Activated CD8-positive, alpha-beta memory T cell treated with anti-CD3 and anti-CD28 coated beads, Interleukin-2, amount 50 U/mL, for 48 hours (primary cell): ENCODE measurements at regions not wholly inside any gene's neighbourhood (a gene's known extent, or its start where the extent isn't known, plus 50 kb on each side); places are given as distances from the start of the nearest gene placed in this dataset.

ENCODE experiments used
- DNase-seq: peaks from one replicate; pipeline ENCODE4 v3.0.0-alpha.2; 2020

DNA sequence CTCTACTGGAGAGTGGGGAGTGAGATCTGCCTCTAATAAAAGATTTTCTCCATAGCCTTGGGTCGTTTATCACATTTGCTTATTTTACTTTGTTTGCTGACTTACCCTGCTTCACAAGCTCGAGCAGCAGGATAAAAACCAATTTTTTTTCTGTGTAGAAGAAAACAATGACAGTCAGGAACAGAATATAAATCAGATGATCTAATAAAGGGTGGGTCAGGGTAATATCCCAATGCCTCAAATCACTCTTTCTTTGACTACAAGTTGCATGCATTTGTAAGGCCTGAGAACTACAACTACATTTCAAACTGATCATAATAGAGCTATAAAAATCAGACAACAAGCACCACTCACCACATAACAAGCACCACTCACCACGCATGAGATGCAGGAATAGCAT is 174.4 kb upstream of the ADARB2 start:
- DNase-seq = no peak

DNA sequence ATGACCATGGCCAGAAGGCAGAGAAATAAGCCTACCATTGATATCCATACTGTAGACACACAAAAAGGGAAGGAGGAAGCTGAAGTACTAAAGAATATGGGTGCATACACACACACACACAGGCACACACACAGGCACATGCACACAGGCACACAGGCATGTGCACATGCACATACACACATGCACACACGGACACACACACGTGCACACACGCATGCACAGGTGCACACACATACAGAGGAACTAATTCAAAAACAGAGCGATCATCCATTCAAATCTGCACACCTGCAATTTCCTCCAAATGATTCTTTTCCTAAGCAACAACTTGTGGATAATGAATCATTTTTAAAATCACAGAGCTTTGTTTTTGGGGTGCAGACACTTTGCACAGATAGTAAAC is 166.7 kb upstream of the ADARB2 start:
- DNase-seq = no peak

DNA sequence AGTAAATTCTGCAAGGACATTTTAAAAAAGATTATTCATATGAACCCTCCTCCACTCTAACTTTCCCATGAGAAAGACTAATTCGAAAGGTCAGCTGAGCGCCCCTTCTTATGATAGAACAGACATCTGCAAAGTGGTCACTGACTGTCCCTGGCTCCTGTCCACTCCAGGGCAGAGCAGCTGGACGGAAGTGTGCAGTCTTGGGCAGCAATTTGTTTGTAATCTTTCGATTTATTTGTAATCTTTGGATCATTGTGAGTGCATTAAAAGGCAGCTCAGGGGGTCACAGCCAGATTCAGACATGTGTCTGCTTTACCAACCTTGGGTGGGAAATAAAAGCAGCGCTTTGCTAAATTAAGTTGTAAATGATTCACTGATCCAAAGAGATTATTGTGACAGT is 158.8 kb upstream of the ADARB2 start:
- DNase-seq = no peak

DNA sequence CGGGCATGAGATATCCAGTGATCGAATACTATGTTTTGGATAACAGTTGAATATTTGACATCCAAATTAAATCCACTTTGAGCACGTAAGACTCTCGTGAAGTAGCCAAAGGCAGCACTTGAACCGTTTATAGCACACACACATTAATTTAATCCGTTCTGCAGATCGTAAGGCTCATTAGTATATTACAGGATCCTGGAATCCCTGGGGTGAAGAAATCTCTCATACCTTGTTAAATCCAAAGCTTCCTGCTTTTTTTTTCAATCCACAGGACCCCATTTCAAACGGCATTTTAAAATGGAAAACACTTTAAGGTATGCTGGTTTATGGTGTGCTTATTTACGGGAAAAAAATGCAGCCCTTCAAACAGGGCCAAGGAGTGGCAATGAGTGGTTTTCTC is 158.4 kb upstream of the ADARB2 start:
- no peak for DNase-seq

DNA sequence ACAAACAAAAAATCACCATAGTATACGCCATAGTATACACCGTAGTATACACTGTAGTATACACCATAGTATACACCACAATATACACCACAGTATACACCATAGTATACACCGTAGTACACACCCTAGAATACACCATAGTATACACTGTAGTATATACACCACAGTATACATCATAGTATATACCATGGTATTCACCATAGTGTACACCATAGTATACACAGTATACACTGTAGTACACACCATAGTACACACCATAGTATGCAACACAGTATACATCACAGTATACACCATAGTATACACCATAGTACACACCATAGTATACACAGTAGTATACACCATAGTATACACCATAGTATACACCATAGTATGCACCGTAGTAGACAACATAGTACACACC is 157.6 kb upstream of the ADARB2 start:
- no peak for DNase-seq

DNA sequence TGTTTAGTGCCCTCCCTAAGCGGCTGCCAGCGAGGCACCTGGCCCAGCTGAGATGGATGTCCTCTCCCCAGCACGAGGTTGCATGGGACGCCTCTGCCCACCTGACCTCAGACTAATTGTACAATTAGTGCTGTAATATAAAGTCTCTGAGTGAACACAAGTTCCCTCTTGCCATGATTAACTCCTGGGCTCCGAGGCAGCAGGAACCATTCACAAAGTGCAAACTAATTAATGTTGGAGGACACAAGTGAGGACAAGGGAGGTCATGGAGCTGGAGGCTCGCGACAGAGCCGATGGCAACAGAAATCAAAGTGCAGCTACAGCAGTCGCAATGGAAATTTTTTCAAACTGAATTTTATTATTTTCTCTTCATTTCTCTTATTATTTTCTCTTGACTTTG is 156.6 kb upstream of the ADARB2 start:
- DNase-seq = no peak

DNA sequence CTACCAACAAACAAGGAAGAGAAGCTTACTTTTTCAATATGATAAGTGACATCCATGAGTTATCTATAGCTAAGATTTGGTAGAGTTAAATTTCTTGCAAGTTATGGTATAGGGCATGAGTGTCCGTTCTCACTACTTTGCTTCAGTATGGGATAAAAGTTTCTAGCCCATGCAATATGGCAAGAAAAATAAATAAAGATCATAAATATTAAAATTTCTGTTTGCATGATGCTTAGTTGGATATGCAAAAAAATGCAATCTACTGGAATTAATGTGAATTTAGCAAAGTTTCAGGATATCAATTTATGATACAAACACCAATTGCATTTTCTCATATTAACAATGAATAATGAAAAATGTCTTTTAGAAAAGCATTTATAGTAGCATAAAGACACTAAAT is 148.7 kb upstream of the ADARB2 start:
- DNase-seq = no peak

DNA sequence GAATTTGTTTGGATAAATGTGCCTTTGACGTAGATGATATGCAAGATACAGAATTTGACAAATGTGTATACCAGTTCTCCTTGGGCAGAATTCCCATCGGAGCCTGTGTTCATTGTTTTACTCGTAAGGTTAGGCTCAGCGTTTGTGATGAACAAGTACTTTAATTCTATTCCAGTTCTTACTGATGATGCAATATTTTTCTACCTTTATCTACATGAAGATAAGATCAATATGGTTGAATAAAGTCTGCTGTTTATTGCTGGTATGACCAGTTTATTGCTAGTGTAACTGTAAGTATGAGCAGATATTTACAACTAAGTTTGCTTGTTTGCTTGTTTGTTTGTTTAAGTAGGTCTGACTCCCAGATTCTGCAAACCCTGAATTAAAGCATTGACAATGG is 145.4 kb upstream of the ADARB2 start:
- DNase-seq = no peak

DNA sequence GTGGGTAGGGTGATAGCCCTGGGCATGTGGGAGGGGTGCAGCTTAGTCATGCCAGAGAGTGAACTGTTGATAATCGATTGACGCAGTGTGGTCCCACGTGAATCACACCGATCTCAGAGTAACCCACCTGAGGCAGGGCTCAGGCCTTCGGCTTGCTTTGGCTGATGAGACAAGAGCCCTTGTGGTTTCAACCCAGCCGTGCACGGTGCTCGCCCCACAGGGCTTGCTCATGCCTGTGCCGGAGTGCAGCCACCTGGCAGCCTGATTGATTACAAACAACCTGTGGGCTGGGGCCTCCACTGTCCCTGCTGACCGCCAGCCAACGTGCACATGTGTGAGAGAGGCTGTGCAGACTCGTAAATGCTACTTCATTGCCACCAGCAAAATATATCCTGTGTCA is 144.9 kb upstream of the ADARB2 start:
- DNase-seq = no peak

DNA sequence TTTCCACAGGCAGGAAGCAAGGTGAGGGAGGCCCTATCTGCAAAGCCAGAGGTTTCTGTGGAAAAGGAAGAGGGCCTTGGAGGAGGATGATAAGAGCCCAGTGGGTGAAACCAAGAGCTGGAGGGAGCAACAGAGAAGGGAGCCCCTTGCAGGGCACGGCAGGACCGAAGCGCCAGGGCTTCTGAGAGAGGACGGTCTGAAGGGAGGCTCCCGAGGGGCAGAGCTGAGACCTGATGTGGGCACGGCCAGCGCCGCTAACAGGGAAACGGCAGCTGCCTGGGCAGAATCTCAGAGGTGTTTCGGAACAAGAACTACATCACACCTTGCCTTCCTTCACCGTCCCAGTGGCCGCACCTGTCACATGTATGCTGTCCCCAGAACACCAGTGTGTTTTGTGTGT is 144.3 kb upstream of the ADARB2 start:
- DNase-seq = no peak

DNA sequence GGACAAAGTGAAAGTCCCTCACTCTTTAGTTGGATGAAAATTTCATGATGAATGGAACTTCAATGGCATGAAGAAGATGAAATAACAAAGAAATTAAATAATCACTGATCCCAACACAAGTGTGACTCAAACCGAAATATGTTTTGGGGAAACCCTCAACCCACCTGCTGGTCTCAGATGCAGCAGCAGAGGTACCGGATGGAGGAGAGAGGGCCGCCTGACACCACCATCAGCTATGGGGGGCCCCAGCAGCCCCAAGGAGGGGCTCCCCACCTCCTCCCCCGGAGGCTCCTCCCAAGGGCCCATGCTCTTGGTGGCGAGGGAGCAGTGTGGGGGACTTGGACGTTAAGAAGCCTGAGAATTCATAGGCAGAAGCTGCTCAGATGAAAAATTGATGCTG is 137.2 kb upstream of the ADARB2 start:
- DNase-seq = no peak

DNA sequence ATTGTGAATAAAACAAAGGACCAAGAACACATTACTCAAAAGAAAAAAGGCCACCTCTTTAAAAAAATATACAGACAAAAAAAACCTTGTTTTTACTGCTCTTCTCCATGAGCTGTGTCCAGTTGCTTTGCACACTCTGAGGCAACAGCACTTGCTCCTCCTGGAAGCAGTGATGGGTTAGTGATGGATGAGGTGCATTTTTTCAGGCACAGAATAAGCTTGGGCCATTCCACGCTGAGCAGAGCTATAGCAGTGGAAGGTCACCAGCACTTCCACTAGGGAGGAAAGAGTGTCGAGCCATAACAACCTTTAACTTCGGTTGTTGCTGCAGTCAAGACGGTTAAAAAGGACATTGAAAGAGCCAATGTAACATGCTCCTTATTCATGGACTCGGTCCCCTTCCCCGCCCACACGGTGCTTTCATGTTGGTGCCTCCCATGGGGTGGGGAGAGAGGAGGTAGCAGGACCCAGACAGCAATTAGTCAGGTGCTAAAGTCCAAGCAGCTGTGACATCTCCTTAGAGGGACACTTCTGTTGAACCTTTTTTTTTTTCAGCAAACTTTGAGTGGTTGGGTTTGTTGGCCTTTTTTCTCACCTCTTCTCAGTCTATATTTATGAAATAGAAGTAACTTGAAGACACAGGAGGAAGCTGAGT is 136.5 kb upstream of the ADARB2 start:
- DNase-seq = no peak

DNA sequence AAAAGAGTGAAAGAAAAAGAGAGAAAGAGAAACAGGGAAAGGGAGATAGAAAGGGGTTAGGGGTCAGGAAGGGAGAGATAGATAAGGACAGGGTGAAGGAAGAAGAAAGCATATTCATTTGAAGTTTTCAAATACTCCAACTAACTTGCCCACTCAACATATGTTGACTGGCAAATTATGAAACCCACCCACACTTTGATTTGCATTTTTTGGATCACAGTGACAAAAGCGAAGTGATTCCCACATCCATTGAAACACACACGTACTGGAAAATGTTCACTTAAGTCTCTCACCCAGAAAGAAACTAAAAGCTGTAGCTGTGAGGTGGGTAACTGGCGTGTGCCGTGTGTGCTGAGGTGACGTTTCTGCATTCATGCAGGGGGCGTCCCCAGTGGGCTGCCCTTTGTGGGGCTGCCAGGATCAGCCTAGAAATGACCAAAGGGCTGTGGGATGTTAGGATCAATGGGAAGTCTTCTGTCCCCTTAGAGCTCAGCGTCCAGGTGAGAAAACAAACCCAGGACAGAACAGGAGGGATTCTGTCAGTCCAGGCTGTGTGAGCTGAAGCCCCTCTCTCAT is 134.9 kb upstream of the ADARB2 start:
- no peak for DNase-seq

DNA sequence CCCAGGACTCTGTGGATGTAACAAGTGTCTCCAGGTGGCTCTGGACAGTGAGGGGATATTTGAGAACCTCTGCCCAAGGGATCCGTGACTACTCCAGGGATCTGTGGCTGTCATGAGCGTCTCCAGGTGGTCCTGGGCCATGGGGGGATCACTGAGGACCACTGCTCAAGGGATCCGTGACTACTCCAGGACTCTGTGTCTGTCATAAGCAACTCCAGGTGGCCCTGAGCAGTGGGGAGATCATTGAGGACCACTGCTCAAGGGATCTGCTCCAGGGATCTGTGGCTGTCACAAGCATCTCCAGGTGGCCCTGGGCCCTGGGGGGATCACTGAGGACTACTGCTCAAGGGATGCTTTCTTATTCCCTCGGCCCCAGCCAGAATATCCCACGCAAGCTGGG is 133.2 kb upstream of the ADARB2 start:
- DNase-seq = no peak

DNA sequence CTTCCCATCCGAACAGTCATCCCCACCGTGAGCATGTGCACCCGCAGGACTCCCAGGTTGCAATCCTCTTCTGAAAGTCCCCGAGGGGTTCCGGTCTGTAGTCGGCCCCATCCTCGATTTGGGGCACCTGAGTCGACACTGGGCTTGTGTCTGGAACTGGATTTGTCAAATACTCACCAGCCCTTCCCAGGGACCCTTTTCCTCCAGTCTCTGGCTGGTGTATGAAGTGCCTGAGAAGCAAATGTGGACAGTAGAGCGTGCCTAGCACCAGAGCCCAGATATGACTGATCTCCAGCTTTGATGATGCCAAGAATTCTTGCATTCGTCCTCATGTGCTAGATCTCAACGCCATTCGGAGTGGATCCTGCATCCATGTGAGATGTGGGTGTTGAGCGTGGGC is 132.5 kb upstream of the ADARB2 start:
- no peak for DNase-seq

DNA sequence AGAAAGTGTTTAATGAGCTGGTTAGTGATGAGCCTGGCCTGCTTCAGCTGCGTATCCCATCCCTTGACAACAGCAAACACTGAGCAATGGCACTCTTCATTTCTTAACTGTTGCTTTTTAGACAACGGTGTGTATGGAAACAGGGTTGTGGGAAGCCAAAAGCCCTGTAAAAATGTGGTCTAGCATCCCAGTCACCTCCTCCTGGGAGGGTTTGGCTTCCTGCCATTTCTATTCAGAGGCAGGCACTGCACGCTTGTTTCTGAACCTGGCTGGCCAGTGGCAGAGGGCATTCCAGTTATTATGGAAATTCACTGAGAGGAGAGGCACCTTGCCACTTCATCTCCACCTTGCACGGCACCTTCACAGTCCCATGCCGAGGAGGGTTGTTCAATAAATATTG is 123.0 kb upstream of the ADARB2 start:
- no peak for DNase-seq

DNA sequence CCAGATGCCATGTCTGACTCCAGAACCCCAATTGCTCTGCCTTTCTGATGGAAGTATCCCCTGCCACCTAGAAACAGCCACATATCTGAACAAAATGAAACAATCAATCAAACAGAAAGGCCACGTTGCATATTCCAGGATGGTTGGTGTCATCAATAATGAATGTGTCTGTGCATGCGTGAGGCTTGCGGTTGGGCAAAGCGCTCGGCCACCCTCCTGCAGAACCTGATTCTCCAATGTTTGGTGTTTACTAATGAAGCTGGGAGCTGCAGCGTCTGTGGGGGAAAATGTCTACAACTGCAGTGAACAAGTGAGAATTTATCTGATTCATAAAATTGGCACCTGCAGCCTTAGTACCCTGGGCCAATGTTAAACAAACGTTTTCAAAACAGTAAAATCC is 121.2 kb upstream of the ADARB2 start:
- DNase-seq = no peak

DNA sequence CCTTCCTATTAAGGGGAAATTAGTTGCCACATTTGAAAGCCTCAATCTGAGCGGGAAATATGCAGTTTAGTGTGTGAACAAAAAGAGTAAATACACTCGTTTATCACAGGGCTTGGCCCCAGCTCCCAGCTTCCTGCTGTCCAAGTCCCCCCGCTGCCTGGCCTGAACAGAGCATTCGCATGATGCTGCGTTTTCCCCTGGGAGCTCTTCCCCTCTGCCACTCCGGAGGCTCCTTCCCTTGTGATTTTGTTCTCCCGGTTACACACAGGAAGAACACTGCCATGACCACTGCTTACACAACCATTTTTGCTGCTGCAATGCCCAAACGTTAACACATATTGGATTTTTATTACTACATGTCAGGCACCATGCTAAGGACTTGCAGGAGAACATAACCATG is 120.7 kb upstream of the ADARB2 start:
- DNase-seq = no peak

DNA sequence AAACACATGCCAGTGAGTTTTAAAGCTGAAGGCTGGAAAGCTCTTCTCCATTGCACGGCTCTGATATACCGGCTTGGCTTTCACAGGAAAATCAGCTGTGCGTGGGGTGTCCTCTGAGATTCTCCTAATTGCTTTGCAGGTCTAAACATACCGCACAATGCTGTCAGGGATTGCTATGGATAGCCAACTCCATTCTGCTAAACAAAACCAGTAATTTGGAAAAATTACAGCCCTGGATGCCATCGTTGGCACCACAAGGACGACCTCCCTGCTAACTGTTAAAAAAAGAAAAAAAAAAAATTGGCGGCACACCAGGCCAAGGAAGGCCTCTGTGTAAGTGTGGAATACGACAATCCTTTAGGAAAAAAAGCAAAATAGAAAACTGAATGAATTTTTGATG is 118.6 kb upstream of the ADARB2 start:
- DNase-seq = no peak

DNA sequence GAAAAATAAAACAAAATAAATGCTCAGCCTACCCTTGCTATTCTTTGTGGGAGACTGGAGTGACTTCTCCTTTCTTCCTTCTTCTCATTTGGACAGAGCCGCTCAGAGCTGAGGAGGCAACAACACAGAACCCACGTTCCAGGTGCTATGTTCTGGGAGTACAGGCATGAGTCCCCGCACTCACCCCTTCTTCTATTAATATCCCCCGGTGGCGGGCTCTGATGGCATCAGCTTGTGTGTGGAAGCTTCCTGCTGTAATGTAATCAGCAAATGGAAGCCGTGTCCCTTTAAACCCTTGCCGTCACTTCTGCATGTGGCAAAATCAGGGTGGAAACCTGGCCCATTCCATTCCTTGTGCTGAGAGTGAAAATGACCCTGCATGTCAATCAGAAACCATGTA is 116.9 kb upstream of the ADARB2 start:
- DNase-seq = no peak

DNA sequence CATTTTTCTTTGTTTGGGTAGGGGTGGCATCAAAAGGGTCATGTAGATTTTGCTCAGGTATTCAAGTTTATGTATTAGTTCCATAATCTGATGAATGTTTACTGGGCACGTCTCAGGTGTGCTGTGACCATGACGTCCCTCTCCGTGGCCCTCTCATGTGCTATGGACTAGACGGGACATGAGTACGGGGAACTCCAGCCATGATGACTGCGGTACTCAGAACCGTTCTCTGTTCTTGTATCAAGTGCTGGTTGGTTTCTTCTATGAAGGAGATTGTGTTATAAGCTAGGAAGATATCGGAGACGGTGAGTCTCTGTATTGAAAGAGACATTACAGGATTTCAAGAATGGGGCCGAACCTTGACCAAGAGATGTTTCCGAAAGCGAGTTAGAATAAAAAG is 116.5 kb upstream of the ADARB2 start:
- no peak for DNase-seq

DNA sequence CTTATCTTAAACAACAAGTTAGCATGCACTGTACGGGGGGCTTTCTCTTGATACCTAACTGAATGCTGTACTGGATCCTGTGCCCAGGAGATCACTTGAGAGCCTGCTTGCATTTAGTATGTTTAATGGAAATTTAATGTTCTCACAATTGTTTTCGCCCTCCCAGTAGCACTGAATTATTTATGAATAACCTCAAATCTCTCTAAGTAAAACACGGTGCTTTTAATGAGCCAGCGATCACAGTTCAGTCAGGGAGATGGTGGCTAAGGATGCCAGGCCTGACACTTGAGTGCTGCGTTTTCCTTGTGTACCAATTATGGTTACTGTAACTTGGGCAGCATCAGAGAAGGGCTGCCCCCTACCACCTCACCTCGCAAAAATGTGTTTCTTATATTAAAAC is 115.5 kb upstream of the ADARB2 start:
- DNase-seq = no peak

DNA sequence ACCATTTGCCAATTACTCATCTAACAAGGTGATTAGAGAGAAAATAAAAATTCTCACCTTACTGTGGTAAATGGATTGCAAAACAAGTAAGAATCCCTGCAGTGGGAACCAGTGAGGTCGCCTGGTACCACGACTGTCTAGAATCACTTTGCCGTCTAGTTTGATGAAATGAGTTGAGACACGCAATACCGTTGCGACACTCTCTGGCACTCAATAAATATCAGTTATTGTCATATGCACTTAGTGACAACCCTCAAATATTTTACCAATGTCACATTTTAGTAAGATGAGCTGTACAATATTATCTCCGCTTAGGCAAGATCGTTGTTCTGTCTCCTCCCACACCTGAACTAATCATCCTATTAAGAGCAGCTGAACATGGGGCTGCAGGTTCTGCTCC is 114.4 kb upstream of the ADARB2 start:
- DNase-seq = no peak

DNA sequence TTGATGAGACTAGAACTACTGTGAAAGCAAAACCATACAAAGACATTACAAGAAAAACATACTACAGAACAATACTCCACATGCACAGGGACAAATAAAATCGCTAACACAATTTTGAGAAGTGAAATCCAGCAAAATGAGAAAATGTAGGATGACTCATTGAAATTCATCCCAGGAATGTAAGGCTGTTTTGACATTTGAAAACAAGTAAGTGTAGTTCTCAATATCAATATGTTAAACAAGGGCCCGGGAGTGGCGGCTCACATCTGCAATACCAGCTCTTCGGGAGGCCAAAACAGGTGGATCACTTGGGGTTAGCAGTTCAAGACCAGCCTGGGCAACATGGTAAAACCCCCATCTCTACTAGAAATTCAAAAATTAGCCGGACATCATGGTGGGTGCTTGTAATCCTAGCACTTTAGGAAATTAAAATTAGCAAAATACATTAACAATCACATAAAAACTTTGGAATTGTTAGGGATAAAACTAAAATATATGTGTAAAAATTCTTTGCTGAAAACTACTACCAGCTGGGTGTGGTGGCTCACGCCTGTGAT is 113.7 kb upstream of the ADARB2 start:
- no peak for DNase-seq

DNA sequence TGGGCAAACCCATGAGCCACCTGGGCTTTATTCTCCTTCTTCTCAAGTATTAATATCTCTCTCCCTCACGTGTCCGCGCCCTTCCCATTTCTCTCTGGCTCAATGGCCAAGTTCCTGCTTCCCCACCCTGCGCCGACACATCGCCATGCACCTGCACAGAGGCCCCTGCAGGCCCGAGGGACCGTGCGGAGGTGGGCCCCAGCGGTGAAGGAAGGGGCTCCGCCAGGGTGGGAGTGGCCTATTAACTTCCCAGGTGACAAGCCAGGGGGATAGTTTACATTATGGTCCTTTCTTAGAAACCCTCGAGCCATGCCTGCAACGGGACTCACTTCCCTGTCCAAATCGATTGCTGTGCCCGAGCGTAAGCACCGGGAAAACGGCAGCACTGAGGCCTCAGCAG is 110.0 kb upstream of the ADARB2 start:
- no peak for DNase-seq
